Stomach (tissue), 8 donors: ENCODE measurements at regions not wholly inside any gene's neighbourhood (a gene's known extent, or its start where the extent isn't known, plus 50 kb on each side); places are given as distances from the start of the nearest gene placed in this dataset.

ENCODE experiments used
- DNase-seq, 2 donors: peaks; one replicate each; pipeline versions ENCODE4 v3.0.0 to v3.0.0-alpha.2; 2013 to 2019
- H3K27ac ChIP-seq, 5 donors: fragments of 200-600 bp in 4 of 5; sonication (generic) in 4 of 5; one replicate each; pipeline ENCODE4 v1.5.1; 2013 to 2019; ENCODE audit warnings: mild to moderate bottlenecking in 1 of 5, moderate library complexity in 1 of 5
- H3K27me3 ChIP-seq, 3 donors: fragments of 200-600 bp; sonication (generic); one replicate each; pipeline ENCODE4 v1.5.1; 2017 to 2019; ENCODE audit warnings: mixed run types in 1 of 3
- H3K36me3 ChIP-seq, 4 donors: fragments of 200-600 bp; sonication (generic); 1 replicate in 3 of 4; 2 replicates in 1 of 4; pipeline ENCODE4 v1.5.1; 2016 to 2019
- H3K4me1 ChIP-seq, 4 donors: fragments of 200-600 bp; sonication (generic); one replicate each; pipeline ENCODE4 v1.5.1; 2016 to 2019
- H3K4me3 ChIP-seq, 4 donors: fragments of 200-600 bp; sonication (generic) in 3 of 4; one replicate each; pipeline ENCODE4 v1.5.1; 2016 to 2019; ENCODE audit warnings: mild to moderate bottlenecking in 1 of 4
- H3K9me3 ChIP-seq, 4 donors: fragments of 200-600 bp; sonication (generic); one replicate each; pipeline ENCODE4 v1.5.1; 2016 to 2019
- EP300 ChIP-seq: sonication (generic); formaldehyde crosslinking; IDR thresholded peaks from one replicate; pipeline ENCODE4 v1.6.1; 2017; ENCODE audit warnings: antibody characterized with exemption
- POLR2A ChIP-seq, 4 donors: fragments of 450-650 bp; IDR thresholded peaks; one replicate each; pipeline ENCODE4 v1.6.1; 2016; ENCODE audit warnings: antibody characterized with exemption in 4 of 4, control low read depth in 2 of 4, mild to moderate bottlenecking in 1 of 4, moderate library complexity in 1 of 4
- POLR2AphosphoS5 ChIP-seq, 3 donors: sonication (generic); formaldehyde crosslinking; IDR thresholded peaks; one replicate each; pipeline ENCODE4 v1.6.1; 2016; ENCODE audit warnings: antibody characterized with exemption in 3 of 3
- WGBS, 5 donors: extraction: QIAGEN DNeasy Blood & Tissue Kit in 3 of 5; methylation state at CpG; one replicate each; pipeline versions ENCODE4 v1.1.5 to v1.1.7; 2013 to 2018; 5-methylcytosine and 5-hydroxymethylcytosine counted together
- intact Hi-C: fragments of 100-400 bp; cut with DNase I; formaldehyde crosslinking; loops from one replicate; pipeline ENCODE4 v1.15.1; 2023; ENCODE audit warnings: low total_unique reads
- TF ChIP-seq, protein P1 (sequence below), 7 experiments: fragments of 450-650 bp in 4 of 7; fragments of 200-600 bp in 3 of 7; sonication (generic) in 3 of 7; IDR thresholded peaks; one replicate each; pipeline ENCODE4 v1.5.1; 2016 to 2019; ENCODE audit warnings: antibody characterized with exemption in 7 of 7, control low read depth in 2 of 7, mild to moderate bottlenecking in 1 of 7
- donor health status: healthy with polysubstance abuse.
- donor health status: Bipolar disorder and iron deficiency.
- donor health status: healthy.

DNA sequence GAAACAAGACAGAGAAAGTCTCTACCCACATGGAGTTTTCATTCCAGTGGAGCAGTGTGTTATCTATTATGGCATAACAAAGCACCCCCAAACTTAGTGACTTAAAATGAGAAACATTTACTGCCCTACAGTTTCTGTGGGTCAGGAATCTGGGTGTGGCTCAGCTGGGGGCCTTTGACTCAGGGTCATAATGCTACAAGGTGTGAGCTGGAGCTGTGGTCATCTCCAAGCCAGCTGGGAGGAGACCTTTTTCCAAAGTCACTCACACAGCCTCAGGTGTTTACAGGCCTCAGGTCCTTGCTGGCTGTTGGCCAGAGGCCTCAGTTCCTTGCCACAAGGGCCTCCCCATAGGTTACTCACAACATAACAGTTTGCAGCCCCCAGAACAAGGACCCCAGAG, 169.2 kb downstream of the ETAA1 start:
- Histone ChIP-seq H3K9me3 (peaks cover 0 to 3% (median 0%) of the 10 kb centered on the region in 4 donors), H3K4me1 (peaks cover 0 to 11% (median 3%) of the 10 kb centered on the region in 4 donors), H3K27ac (peak overlapping the region in 1 of 5 donors; percentile 32), H3K4me3 (no peak overlapping the region), H3K27me3 (no peaks in the 10 kb centered on the region), H3K36me3 (no peaks in the 10 kb centered on the region)
- peak in 1 of 2 donors; percentile 26 for DNase-seq
- intact Hi-C loops: no loop called here
- TF ChIP-seq EP300 (no peak), POLR2AphosphoS5 (IDR thresholded peaks at IDR 0.05) (no peak), POLR2A (IDR thresholded peaks at IDR 0.05) (no peak)
- TF ChIP-seq, protein P1, sequence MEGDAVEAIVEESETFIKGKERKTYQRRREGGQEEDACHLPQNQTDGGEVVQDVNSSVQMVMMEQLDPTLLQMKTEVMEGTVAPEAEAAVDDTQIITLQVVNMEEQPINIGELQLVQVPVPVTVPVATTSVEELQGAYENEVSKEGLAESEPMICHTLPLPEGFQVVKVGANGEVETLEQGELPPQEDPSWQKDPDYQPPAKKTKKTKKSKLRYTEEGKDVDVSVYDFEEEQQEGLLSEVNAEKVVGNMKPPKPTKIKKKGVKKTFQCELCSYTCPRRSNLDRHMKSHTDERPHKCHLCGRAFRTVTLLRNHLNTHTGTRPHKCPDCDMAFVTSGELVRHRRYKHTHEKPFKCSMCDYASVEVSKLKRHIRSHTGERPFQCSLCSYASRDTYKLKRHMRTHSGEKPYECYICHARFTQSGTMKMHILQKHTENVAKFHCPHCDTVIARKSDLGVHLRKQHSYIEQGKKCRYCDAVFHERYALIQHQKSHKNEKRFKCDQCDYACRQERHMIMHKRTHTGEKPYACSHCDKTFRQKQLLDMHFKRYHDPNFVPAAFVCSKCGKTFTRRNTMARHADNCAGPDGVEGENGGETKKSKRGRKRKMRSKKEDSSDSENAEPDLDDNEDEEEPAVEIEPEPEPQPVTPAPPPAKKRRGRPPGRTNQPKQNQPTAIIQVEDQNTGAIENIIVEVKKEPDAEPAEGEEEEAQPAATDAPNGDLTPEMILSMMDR (IDR thresholded peaks at IDR 0.05): no peak

DNA sequence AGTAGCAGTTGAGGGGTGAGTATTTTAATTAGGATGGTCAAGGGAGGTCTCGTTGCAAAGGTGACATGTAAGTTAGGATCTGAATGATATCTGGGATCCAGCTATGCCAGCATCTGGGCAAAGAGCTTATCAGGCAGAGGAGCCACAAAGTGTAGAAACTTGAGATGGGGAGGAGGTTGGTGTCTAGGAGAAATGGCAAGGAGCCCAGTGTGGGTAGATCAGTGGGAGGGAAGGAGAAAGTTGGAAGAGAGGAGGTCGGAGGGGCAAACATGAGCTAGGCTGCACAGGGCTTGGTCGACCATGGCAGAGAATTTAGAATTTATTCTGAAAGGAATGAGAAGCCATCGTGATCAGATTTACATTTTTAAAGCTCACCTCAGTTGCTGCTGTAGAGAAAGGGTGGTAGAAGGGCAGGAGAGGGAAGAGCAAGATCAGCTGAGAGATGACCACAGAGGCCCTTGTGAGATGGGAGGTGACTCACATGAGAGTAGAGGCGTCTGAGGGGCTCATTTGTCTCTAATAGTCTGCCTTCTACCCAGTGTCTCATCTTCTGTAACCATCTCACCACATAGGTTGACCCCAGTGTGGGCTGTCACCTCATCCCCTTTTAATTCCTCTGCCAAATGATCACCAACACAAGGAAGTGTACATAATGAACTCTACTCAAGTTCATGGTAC, 170.0 kb downstream of the ETAA1 start:
- H3K4me1 ChIP-seq: peaks cover 0 to 4% (median 0%) of the 10 kb centered on the region in 4 donors
- intact Hi-C loops: no loop called here
- no peak for DNase-seq
- H3K9me3 ChIP-seq: peaks cover 0 to 3% (median 0%) of the 10 kb centered on the region in 4 donors
- no peak overlapping the region for H3K27ac ChIP-seq
- 84 to 91% (median 88%) methylated on average over 5 of the region's 5 CpGs for WGBS, 5 donors
- no peaks in the 10 kb centered on the region for H3K36me3 ChIP-seq
- TF ChIP-seq, protein P1 (IDR thresholded peaks at IDR 0.05): no peak
- TF ChIP-seq POLR2A (IDR thresholded peaks at IDR 0.05): no peak
- no peak for TF ChIP-seq POLR2AphosphoS5 (IDR thresholded peaks at IDR 0.05)
- TF ChIP-seq EP300: no peak
- H3K27me3 ChIP-seq: no peaks in the 10 kb centered on the region
- H3K4me3 ChIP-seq: no peak overlapping the region

DNA sequence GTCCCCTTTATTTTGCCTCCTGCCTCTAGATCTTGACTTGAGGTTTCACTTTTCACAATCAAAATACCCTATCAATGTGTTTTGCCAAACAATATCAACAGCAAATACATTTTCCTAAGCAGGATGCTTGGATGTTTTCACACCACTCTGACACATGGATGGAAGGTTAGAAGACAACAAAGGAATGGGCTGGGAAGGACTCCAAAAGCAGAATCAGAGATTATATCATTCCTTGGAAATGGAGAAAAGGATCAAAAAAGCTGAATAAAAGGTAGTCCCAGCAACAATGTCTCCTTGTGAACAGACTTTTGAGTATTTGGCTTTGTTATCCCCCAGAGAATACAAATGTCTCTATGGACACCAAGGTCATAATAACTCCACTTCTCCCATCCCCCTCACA, 170.8 kb downstream of the ETAA1 start:
- DNase-seq: no peak
- H3K4me1 ChIP-seq: peaks cover 0 to 4% (median 3%) of the 10 kb centered on the region in 4 donors
- H3K27ac ChIP-seq: no peak overlapping the region
- no peaks in the 10 kb centered on the region for H3K36me3 ChIP-seq
- intact Hi-C loops: no loop called here
- H3K4me3 ChIP-seq: no peak overlapping the region
- H3K9me3 ChIP-seq: peaks cover 0 to 3% (median 0%) of the 10 kb centered on the region in 4 donors
- no peak for TF ChIP-seq POLR2AphosphoS5 (IDR thresholded peaks at IDR 0.05)
- TF ChIP-seq, protein P1 (IDR thresholded peaks at IDR 0.05): no peak
- TF ChIP-seq POLR2A (IDR thresholded peaks at IDR 0.05): no peak
- no peak for TF ChIP-seq EP300
- no peaks in the 10 kb centered on the region for H3K27me3 ChIP-seq

DNA sequence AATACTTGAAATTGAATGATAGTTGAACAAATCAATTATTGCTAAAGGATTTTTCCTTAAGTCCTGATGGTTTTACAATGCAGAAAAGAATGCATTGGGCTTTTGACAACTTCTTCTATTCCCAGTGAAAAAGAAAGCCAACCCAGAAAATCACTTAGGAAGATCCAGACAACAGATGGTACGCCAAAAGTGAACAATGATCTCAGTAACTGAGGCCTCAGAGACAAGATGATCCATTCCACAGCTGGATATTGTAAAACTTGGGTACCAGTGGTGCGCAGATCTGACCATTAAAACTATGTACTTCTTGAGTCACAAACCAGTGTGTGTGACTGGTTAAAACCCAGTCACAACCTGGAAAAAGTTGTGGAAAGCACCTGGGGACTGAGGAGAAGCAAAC, 173.5 kb downstream of the ETAA1 start:
- Histone ChIP-seq H3K27ac (no peak overlapping the region), H3K27me3 (no peaks in the 10 kb centered on the region), H3K36me3 (no peaks in the 10 kb centered on the region), H3K4me3 (no peak overlapping the region), H3K4me1 (peaks cover 0 to 9% (median 3%) of the 10 kb centered on the region in 4 donors), H3K9me3 (peaks cover 0 to 3% (median 0%) of the 10 kb centered on the region in 4 donors)
- intact Hi-C loops: no loop called here
- no peak for DNase-seq
- 46 to 94% (median 67%) methylated on average over 2 of the region's 2 CpGs for WGBS, 5 donors
- no peak for TF ChIP-seq EP300
- TF ChIP-seq POLR2AphosphoS5 (IDR thresholded peaks at IDR 0.05): no peak
- TF ChIP-seq, protein P1 (IDR thresholded peaks at IDR 0.05): no peak
- TF ChIP-seq POLR2A (IDR thresholded peaks at IDR 0.05): no peak
